DMS53 treated with DMSO at 0.1 percent for 48 hours (cell line): ENCODE measurements at regions not wholly inside any gene's neighbourhood (a gene's known extent, or its start where the extent isn't known, plus 50 kb on each side); places are given as distances from the start of the nearest gene placed in this dataset.
A peak's percentile ranks its signal among the peaks of the same experiment; 100 is the strongest.

Source experiments
- DNase-seq: peaks from one replicate; lab custom pipeline; 2025; ENCODE audit not compliant: unreplicated experiment; lab: John Stamatoyannopoulos, UW

GRCh38 chr2:194232600-194232999 lies 1424.4 kb upstream of the SLC39A10 start:
- no peak for DNase-seq

- DNase-seq = no peak
Measured at GRCh38 chr2:194223218-194223617, 1433.8 kb upstream of the SLC39A10 start.

GRCh38 chr2:194214192-194214591 lies 1442.8 kb upstream of the SLC39A10 start:
- DNase-seq = no peak

DNA sequence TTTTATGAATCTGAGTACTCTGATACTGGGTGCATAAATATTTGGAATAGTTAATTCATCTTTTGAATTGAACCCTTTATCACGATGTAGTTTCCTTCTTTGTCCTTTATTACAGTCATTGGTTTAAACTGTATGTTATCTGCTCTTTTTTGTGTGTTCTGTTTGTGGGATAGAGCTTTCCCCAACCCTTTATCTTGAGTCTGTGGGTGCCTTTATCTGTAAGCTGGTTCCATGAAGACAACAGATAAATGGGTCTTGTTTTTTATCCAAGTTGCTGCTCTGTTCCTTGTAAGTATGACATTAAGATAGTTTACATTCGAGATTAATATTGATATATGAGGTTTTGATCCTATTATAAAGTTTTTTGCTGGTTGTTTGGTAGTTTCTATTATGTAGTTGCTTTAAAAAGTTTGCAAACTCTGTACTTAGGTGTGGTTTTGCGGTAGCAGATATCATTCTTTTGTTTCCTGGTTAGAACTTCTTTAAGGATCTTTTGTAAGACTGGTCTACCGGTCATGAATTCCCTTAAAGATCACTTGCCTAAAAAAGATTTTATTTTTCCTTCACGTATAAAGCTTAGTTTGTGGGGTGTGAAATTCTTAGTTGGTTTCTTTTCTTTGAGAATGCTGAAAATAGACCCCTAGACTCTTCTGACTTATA lies 1451.3 kb upstream of the SLC39A10 start:
- no peak for DNase-seq

DNA sequence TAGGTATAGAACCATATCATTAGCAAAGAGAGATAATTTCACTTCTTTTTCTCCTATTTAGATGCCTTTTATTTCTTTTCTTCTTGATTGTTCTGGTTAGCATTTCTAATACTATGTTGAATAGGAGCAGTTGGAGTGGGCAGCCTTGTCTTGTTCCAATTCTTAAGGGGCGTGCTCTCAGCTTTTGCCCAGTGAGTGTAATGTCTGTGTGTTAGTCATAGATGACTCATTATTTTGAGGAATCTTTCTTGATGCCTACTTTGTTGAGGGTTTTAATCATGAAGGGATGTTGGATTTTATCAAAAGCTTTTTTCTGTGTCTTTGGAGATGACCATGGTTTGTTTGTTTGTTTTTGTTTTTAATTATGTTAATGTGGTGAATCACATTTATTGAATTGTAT lies 1453.1 kb upstream of the SLC39A10 start:
- DNase-seq = no peak

DNA sequence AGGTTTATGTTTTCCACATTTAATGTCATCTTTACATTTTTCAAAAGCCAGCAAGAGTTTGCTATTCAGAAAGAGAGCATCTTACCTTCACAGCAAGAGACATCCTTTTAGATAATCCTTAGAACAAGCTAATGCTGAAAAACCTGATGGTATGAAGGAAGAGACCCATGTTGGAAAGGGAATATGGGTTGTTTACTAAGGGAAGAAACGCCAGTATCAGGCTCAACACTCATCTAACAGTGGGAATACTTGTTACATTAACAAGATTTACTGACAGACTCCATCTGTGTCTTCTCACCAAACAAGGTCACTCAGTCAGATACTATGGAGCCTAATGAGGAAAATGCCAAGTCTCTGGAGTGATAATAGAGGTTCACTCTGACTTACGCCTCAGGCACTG lies 1474.1 kb upstream of the SLC39A10 start:
- DNase-seq = no peak

DNA sequence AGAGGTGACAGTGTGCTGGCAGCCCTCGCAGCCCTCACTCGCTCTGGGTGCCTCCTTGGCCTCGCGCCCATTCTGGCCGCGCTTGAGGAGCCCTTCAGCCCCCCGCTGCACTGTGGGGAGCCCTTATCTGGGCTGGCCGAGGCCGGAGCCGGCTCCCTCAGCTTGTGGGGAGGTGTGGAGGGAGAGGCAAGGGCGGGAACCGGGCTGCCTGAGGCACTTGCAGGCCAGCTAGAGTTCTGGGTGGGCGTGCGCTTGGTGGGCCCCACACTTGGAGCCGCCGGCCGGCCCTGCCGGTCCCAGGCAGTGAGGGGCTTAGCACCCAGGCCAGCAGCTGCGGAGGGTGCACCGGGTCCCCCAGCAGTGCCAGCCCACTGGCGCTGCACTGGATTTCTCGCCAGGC lies 1480.9 kb upstream of the SLC39A10 start:
- DNase-seq = no peak

DNA sequence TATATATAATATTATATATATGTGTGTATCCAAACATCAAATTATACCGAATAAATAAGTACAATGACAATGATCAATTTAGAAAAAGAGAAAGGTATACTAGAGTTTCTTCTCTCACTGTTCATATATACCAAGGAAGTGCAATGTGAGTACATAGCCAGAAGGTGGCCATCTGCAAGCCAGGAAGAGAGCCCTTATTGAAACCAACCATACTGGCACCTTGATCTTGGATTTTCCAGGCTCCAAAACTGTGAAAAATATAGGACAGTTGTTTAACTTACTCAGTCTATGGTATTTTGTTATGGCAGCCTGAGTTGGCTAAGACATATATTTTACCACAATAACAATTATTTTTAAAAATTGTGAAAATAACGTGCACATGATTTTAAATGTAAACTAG lies 1490.2 kb upstream of the SLC39A10 start:
- DNase-seq = peak; percentile 70

DNA sequence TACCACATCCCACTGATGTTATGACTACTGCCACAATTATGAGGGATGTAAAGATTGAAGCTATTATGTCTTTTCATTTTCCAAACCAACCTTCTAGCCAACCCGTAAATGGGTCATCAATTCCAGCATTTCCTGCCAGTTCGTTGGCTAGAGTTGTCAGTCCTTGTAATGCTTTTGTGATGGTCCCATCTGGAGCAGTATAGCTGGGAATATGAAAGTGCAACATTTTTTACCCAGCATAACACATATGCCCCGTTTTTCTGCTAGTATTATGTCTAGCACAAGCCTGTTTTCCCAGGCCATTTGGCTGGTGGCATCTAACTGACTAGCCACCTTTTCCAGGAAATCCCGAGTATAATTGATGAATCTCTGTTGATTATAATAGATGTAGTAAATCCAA lies 1501.6 kb upstream of the SLC39A10 start:
- no peak for DNase-seq

DNA sequence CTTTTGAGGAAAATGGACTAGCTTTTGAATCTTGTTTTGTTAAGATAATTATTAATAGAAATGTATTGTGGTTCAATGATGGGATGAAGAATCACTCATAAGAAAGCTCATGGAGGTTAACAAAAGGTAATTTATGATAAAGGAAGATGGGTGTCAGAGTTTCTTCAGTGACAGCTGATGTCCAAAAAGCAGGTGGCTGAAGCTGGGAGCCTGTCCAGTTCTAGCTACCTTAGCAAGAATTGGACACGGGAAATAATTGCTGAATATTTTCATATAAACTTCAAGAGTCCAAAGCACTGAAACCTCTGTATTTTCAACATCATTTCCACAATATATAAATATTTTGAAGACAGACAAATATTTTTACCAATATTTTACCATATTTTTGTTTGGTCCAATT lies 1505.8 kb upstream of the SLC39A10 start:
- no peak for DNase-seq

- no peak for DNase-seq
Measured at GRCh38 chr2:194135463-194135862, 1521.6 kb upstream of the SLC39A10 start.

GRCh38 chr2:194128810-194129209 lies 1528.2 kb upstream of the SLC39A10 start:
- DNase-seq = no peak

GRCh38 chr2:194126418-194126817 lies 1530.6 kb upstream of the SLC39A10 start:
- DNase-seq = no peak

- no peak for DNase-seq
Measured at GRCh38 chr2:194116861-194117260, 1540.2 kb upstream of the SLC39A10 start.

GRCh38 chr2:194105358-194105757 lies 1551.7 kb upstream of the SLC39A10 start:
- no peak for DNase-seq

- DNase-seq = no peak
Measured at GRCh38 chr2:194104687-194105086, 1552.3 kb upstream of the SLC39A10 start.

- DNase-seq = no peak
Measured at GRCh38 chr2:194103941-194104659, 1552.9 kb upstream of the SLC39A10 start.

DNA sequence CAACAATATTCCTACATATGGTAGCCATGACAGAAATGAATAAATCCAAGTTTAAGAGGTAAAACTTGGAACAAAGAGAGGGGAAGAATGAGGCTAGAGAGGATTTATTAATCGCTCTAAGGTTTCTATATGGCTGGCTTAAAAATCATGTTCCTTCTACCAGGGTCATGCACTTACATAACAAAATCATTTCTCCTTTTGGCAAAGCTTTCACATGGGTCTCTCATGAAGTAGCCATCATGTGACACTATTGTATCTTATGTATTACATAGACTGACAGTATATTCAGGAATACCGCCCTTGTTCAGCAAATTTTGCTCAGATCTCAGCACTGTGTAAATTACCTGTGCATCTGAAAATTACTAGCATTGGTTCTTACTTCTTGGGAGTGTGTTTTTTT lies 1554.5 kb upstream of the SLC39A10 start:
- no peak for DNase-seq

GRCh38 chr2:194100201-194100600 lies 1556.8 kb upstream of the SLC39A10 start:
- no peak for DNase-seq

DNA sequence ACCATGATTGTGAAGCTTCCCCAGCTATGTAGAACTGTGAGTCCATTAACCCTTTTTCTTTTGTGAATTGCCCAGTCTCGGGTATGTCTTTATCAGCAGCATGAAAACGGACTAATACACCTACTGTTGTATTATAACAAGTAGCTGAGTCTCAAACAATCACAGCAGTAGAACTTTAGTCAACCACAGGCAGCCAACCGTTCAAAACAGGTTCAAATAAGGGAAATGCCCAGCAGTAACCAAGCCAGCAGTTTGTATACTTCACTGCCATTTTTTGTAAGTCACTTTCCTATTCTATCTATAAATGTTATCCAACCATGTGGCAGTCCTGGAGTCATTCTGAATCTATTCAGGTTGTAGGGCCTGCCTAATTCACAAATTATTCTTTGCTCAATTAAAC lies 1560.6 kb upstream of the SLC39A10 start:
- no peak for DNase-seq

DNA sequence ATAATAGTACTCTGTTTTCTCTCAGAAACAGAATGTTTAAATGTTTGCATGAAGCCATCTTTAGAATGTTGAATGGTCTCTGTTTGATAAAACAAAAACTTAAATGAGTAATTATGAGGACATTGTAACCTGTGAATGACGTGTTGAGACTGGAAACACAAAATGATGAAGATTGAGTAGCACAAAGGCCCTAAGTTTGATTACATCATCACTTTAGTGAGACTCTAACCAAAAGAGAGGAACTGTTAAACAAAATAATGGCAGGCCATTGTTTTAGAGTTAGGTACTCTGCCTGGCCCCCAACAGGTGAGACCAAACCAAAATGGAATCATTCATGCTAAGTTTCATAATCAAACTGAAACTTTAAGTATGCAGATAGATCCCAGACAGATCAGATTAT lies 1561.7 kb upstream of the SLC39A10 start:
- DNase-seq = no peak

- DNase-seq = no peak
Measured at GRCh38 chr2:194090251-194090905, 1566.6 kb upstream of the SLC39A10 start.
